ENCODE measurements at regions not wholly inside any gene's neighbourhood (a gene's known extent, or its start where the extent isn't known, plus 50 kb on each side); places are given as distances from the start of the nearest gene placed in this dataset.

- TF ChIP-seq, protein P1, sequence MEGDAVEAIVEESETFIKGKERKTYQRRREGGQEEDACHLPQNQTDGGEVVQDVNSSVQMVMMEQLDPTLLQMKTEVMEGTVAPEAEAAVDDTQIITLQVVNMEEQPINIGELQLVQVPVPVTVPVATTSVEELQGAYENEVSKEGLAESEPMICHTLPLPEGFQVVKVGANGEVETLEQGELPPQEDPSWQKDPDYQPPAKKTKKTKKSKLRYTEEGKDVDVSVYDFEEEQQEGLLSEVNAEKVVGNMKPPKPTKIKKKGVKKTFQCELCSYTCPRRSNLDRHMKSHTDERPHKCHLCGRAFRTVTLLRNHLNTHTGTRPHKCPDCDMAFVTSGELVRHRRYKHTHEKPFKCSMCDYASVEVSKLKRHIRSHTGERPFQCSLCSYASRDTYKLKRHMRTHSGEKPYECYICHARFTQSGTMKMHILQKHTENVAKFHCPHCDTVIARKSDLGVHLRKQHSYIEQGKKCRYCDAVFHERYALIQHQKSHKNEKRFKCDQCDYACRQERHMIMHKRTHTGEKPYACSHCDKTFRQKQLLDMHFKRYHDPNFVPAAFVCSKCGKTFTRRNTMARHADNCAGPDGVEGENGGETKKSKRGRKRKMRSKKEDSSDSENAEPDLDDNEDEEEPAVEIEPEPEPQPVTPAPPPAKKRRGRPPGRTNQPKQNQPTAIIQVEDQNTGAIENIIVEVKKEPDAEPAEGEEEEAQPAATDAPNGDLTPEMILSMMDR (IDR thresholded peaks at IDR 0.05): no peak
- no peak for TF ChIP-seq POLR2A (IDR thresholded peaks at IDR 0.05)
Observed at GRCh38 chr2:234719116-234719716, 222.3 kb upstream of the ARL4C start.
